Smooth muscle cell (in vitro differentiated cells): ENCODE measurements at regions not wholly inside any gene's neighbourhood (a gene's known extent, or its start where the extent isn't known, plus 50 kb on each side); places are given as distances from the start of the nearest gene placed in this dataset.

Experiments used
- DNase-seq: peaks from one replicate; lab custom pipeline; 2025; ENCODE audit not compliant: unreplicated experiment; lab: John Stamatoyannopoulos, UW
- H2AFZ ChIP-seq: fragments of 200-600 bp; sonication (generic); 2 replicates; pipeline ENCODE4 v1.6.0; 2016; ENCODE audit warnings: antibody characterized with exemption, low read depth, mild to moderate bottlenecking
- H3F3A ChIP-seq: fragments of 200-600 bp; sonication (generic); 2 replicates; pipeline ENCODE4 v1.6.0; 2017; ENCODE audit warnings: antibody characterized with exemption, low read depth
- H3K27ac ChIP-seq: fragments of 200-600 bp; sonication (generic); 2 replicates; pipeline ENCODE4 v1.5.1; 2016; ENCODE audit warnings: low read depth, mild to moderate bottlenecking
- H3K27me3 ChIP-seq: fragments of 200-600 bp; sonication (generic); 2 replicates; pipeline ENCODE4 v1.6.1; 2016; ENCODE audit warnings: low read depth, mild to moderate bottlenecking
- H3K36me3 ChIP-seq: fragments of 200-600 bp; sonication (generic); 2 replicates; pipeline ENCODE4 v1.5.1; 2016; ENCODE audit warnings: low read depth
- H3K4me1 ChIP-seq: fragments of 200-600 bp; sonication (generic); 2 replicates; pipeline ENCODE4 v1.5.1; 2016; ENCODE audit warnings: low read depth
- H3K4me2 ChIP-seq: fragments of 200-600 bp; sonication (generic); 2 replicates; pipeline ENCODE4 v1.6.0; 2016; ENCODE audit warnings: mild to moderate bottlenecking
- H3K4me3 ChIP-seq: fragments of 200-600 bp; sonication (generic); 2 replicates; pipeline ENCODE4 v1.5.1; 2016; ENCODE audit warnings: mild to moderate bottlenecking
- H3K79me2 ChIP-seq: fragments of 200-600 bp; sonication (generic); 2 replicates; pipeline ENCODE4 v1.6.0; 2016; ENCODE audit warnings: low read depth, mild to moderate bottlenecking
- H3K9ac ChIP-seq: fragments of 200-600 bp; sonication (generic); 2 replicates; pipeline ENCODE4 v1.6.0; 2016; ENCODE audit warnings: low read depth
- H3K9me3 ChIP-seq: fragments of 200-600 bp; sonication (generic); replicated peaks from 2 replicates; pipeline ENCODE4 v1.5.1; 2016; ENCODE audit warnings: low read depth
- H4K20me1 ChIP-seq: fragments of 200-600 bp; sonication (generic); 2 replicates; pipeline ENCODE4 v1.6.0; 2016; ENCODE audit warnings: low read depth
- CTCF ChIP-seq: fragments of 200-600 bp; sonication (generic); IDR thresholded peaks from 2 replicates; pipeline ENCODE4 v1.5.1; 2017; ENCODE audit warnings: borderline replicate concordance, mild to moderate bottlenecking, antibody characterized with exemption; ENCODE audit not compliant: insufficient read depth, poor library complexity, severe bottlenecking
- WGBS: methylation state at CpG from one replicate; pipeline ENCODE4 v1.1.7; 2016; ENCODE audit warnings: low lambda C conversion rate; 5-methylcytosine and 5-hydroxymethylcytosine counted together

DNA sequence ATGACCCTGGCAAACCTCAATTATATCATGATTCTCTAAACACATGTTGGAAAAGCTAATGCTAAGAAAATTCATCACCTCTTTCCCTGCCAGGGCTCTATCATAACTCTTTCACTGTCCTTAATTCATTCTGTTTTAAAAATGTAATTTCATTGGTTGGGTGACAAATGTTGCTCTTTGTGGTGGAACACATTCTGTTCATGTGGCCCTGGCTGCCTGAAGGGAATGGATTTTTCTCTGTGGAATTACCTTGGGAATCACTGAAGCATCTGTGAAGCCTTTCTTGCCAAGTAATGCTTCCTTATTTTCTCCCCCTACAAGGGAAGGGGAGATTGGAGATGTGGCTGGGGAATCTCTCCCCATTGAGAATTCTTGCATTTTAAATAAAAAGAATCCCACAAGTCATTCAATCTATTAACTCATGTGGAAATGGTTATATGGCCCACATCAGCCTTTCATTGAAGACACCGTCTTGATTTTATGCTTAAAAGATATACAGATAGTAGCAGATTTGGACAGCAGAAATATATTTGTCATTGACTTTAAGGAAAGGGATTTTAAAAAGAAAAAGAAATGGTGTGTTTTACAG, 201.8 kb upstream of the NMUR2 start:
- 92% methylated on average over 1 of the region's 1 CpG for WGBS

DNA sequence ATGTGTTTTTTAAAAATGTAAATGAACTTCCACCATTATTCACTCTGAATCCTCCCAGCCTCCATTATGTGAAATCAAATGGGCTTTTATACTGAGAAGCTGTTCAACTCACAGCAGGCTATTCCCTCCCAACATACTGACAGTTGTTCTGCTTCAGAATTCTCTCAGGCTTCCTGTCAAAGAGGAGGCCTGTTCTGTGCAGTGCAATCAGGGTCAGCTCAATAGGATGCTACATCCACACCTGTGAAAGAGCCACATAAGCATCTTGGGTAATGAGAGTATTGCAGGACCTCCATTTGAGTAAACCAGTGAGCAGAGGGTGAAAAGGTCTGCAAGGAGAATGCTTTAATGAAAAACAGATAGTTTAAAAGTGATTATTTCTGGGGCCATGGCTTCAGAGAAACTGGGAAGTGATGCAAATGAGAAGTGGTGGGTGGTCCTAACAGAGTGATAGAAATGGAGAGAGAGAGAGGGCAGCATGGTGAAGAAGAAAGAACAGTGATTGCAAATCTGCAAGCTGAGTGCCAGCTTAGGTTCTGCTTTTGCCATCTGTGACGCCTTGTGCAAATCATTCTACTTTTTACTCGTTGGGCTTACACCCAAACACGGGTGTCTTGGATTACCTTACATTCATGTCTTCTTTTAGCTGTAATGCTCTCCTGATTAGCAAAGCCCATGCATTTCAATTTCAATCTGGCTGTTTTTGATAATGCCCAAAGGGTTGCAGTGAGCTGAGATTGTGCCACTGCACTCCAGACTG, 202.5 kb upstream of the NMUR2 start:
- Histone ChIP-seq H3K27ac (no peak overlapping the region), H3K4me3 (no peak overlapping the region), H3K9ac (no peak overlapping the region), H2AFZ (no peak overlapping the region), H4K20me1 (no peaks in the 10 kb centered on the region), H3K9me3 (no peaks in the 10 kb centered on the region), H3K27me3 (no peaks in the 10 kb centered on the region), H3K36me3 (no peaks in the 10 kb centered on the region), H3F3A (no peaks in the 10 kb centered on the region), H3K4me2 (no peak overlapping the region), H3K79me2 (no peaks in the 10 kb centered on the region), H3K4me1 (peaks cover 9% of the 10 kb centered on the region)
- no peak for DNase-seq
- 82% methylated on average over 3 of the region's 3 CpGs for WGBS
- no peak for TF ChIP-seq CTCF

More for the DNA sequence above, 201.8 kb upstream of the NMUR2 start:
- Histone ChIP-seq H3K9me3 (no peaks in the 10 kb centered on the region), H4K20me1 (no peaks in the 10 kb centered on the region), H3K4me2 (no peak overlapping the region), H3F3A (no peaks in the 10 kb centered on the region), H2AFZ (no peak overlapping the region), H3K36me3 (no peaks in the 10 kb centered on the region), H3K4me3 (no peak overlapping the region), H3K79me2 (no peaks in the 10 kb centered on the region), H3K9ac (no peak overlapping the region), H3K4me1 (peaks cover 16% of the 10 kb centered on the region), H3K27ac (no peak overlapping the region), H3K27me3 (no peaks in the 10 kb centered on the region)
- no peak for DNase-seq
- no peak for TF ChIP-seq CTCF

- Histone ChIP-seq H3K27me3 (no peaks in the 10 kb centered on the region), H3K4me1 (peaks cover 5% of the 10 kb centered on the region), H3K4me2 (no peak overlapping the region), H3K27ac (no peak overlapping the region), H2AFZ (no peak overlapping the region), H3K36me3 (no peaks in the 10 kb centered on the region), H3K9me3 (no peaks in the 10 kb centered on the region), H3K4me3 (no peak overlapping the region), H3K79me2 (no peaks in the 10 kb centered on the region), H3K9ac (no peak overlapping the region), H4K20me1 (no peaks in the 10 kb centered on the region), H3F3A (no peaks in the 10 kb centered on the region)
- no peak for TF ChIP-seq CTCF
- 84% methylated on average over 3 of the region's 3 CpGs for WGBS
- DNase-seq = no peak
Observed at GRCh38 chr5:152608458-152608857, 203.4 kb upstream of the NMUR2 start.
